HepG2 (cell line): ENCODE measurements at regions not wholly inside any gene's neighbourhood (a gene's known extent, or its start where the extent isn't known, plus 50 kb on each side); places are given as distances from the start of the nearest gene placed in this dataset.

ENCODE experiments used
- ATAC-seq: fragments of 200-7000 bp; cut with Tn5 transposase; 3 replicates; pipeline ENCODE4 v1.9.1; 2020; ENCODE audit warnings: mild to moderate bottlenecking, moderate library complexity
- BruUV-seq: library from RNA; stranded (reverse); fragments of 400-500 nt; replicated peaks from 2 replicates; lab custom pipeline; 2021; lab: Mats Ljungman, UMichigan
- CTCF ChIA-PET: fragments of 300-600 bp; formaldehyde crosslinking; extraction: SDS; loops from one replicate; lab custom pipeline; 2021; ENCODE audit warnings: low total read pairs, inconsistent platforms, low intra/inter-chr PET ratio; lab: Yijun Ruan, JAX
- POLR2A ChIA-PET: fragments of 350-600 bp; sonication (Branson Sonifier 250); formaldehyde crosslinking; loops from one replicate; lab custom pipeline; 2020; ENCODE audit warnings: antibody characterized with exemption, inconsistent platforms; lab: Yijun Ruan, JAX
- DNase-seq: peaks from one replicate; pipeline ENCODE4 v3.0.0-alpha.2; 2015; ENCODE audit warnings: low spot score
- FAIRE-seq: peaks from 3 replicates; lab custom pipeline; 2011; peaks lifted over from hg19 to GRCh38; lab: Jason Lieb, UNC
- H2AFZ ChIP-seq: one replicate; pipeline ENCODE4 v1.6.1; 2011; ENCODE audit warnings: low read length, inconsistent platforms
- H3K27ac ChIP-seq: fragments of 300-600 bp; 3 replicates; pipeline ENCODE4 v1.8.0; 2011; ENCODE audit warnings: mixed run types, mild to moderate bottlenecking, mixed read lengths, low read length, inconsistent platforms; ENCODE audit not compliant: insufficient read depth; ENCODE audit errors: extremely low read length
- H3K27me3 ChIP-seq, 2 experiments: fragments of 200-600 bp in 1 of 2; 2 replicates in 1 of 2; 3 replicates in 1 of 2; pipeline versions ENCODE4 v1.6.0 to v1.8.0; 2011; ENCODE audit warnings: low read length in 2 of 2, mild to moderate bottlenecking in 2 of 2, moderate library complexity in 2 of 2, inconsistent platforms in 1 of 2; ENCODE audit not compliant: insufficient read depth in 2 of 2, control insufficient read depth in 1 of 2
- H3K36me3 ChIP-seq, 2 experiments: fragments of 200-600 bp in 1 of 2; replicated peaks in 1 of 2; 2 replicates in 1 of 2; 3 replicates in 1 of 2; pipeline versions ENCODE4 v1.5.1 to v1.8.0; 2011; ENCODE audit warnings: low read length in 2 of 2, inconsistent platforms in 1 of 2; ENCODE audit not compliant: insufficient read depth in 2 of 2, control insufficient read depth in 1 of 2
- H3K4me1 ChIP-seq: 2 replicates; pipeline ENCODE4 v1.5.1; 2012; ENCODE audit warnings: low read length, inconsistent platforms; ENCODE audit not compliant: insufficient read depth
- H3K4me2 ChIP-seq: 2 replicates; pipeline ENCODE4 v1.6.0; 2011; ENCODE audit warnings: low read depth, low read length, inconsistent platforms
- H3K4me3 ChIP-seq, 3 experiments: fragments of 200-600 bp in 1 of 3; sonication (generic), shearing (Covaris generic) in 1 of 3; replicated peaks in 1 of 3; 2 replicates each; pipeline ENCODE4 v1.5.1; 2011 to 2016; ENCODE audit warnings: low read length in 3 of 3, inconsistent platforms in 2 of 3, low read depth in 2 of 3, mild to moderate bottlenecking in 2 of 3, control low read depth in 1 of 3, mixed read lengths in 1 of 3; ENCODE audit not compliant: insufficient read depth in 1 of 3
- H3K79me2 ChIP-seq: one replicate; pipeline ENCODE4 v1.6.1; 2011; ENCODE audit warnings: low read length, inconsistent platforms; ENCODE audit not compliant: insufficient read depth
- H3K9ac ChIP-seq: 2 replicates; pipeline ENCODE4 v1.6.0; 2011; ENCODE audit warnings: mild to moderate bottlenecking, low read depth, low read length, inconsistent platforms; ENCODE audit not compliant: insufficient read depth
- H3K9me3 ChIP-seq: 2 replicates; pipeline ENCODE4 v1.5.1; 2012; ENCODE audit warnings: mild to moderate bottlenecking, low read length
- H4K20me1 ChIP-seq: 2 replicates; pipeline ENCODE4 v1.6.0; 2011; ENCODE audit warnings: inconsistent platforms, mild to moderate bottlenecking, low read length, moderate library complexity; ENCODE audit not compliant: insufficient read depth
- ELF4 ChIP-seq: sonication (generic); formaldehyde crosslinking; IDR thresholded peaks from 2 replicates; pipeline ENCODE4 v1.5.0; 2020; ENCODE audit warnings: missing genetic modification reagents, mild to moderate bottlenecking, moderate library complexity, borderline replicate concordance
- FOXA3 ChIP-seq: IDR thresholded peaks from 2 replicates; pipeline ENCODE4 v1.6.1; 2016; ENCODE audit warnings: missing genetic modification reagents, missing compliant biosample characterization
- FOXK1 ChIP-seq: sonication (generic); formaldehyde crosslinking; IDR thresholded peaks from 2 replicates; pipeline ENCODE4 v1.4.0; 2020; ENCODE audit warnings: low read depth, missing genetic modification reagents, borderline replicate concordance
- NFE2 ChIP-seq: sonication (generic); formaldehyde crosslinking; IDR thresholded peaks from 2 replicates; pipeline ENCODE4 v1.4.0; 2020; ENCODE audit warnings: missing genetic modification reagents
- PAF1 ChIP-seq: IDR thresholded peaks from 2 replicates; pipeline ENCODE4 v1.6.1; 2016; ENCODE audit warnings: missing genetic modification reagents, missing compliant biosample characterization
- ZNF317 ChIP-seq: sonication (generic); formaldehyde crosslinking; IDR thresholded peaks from 2 replicates; pipeline ENCODE4 v1.5.0; 2020; ENCODE audit warnings: mild to moderate bottlenecking, missing genetic modification reagents
- ZNF367 ChIP-seq: sonication (generic); formaldehyde crosslinking; IDR thresholded peaks from 2 replicates; pipeline ENCODE4 v1.4.0; 2020; ENCODE audit warnings: missing genetic modification reagents, borderline replicate concordance
- ZNF549 ChIP-seq: sonication (generic); formaldehyde crosslinking; IDR thresholded peaks from 2 replicates; pipeline ENCODE4 v1.5.0; 2020; ENCODE audit warnings: missing genetic modification reagents
- ZNF709 ChIP-seq: sonication (generic); formaldehyde crosslinking; IDR thresholded peaks from 2 replicates; pipeline ENCODE4 v1.5.0; 2020; ENCODE audit warnings: mild to moderate bottlenecking, missing genetic modification reagents
- ZNF773 ChIP-seq: sonication (generic); formaldehyde crosslinking; IDR thresholded peaks from 2 replicates; pipeline ENCODE4 v1.4.0; 2020; ENCODE audit warnings: missing genetic modification reagents, borderline replicate concordance
- WGBS: methylation state at CpG from one replicate; pipeline ENCODE4 v1.1.6; 2017; ENCODE audit warnings: low lambda C conversion rate; 5-methylcytosine and 5-hydroxymethylcytosine counted together
- in situ Hi-C: cut with HindIII; loops from 2 replicates; pipeline ENCODE4 v1.10.0; 2017; ENCODE audit warnings: low pct_unique_long_range_greater_than_20kb; ENCODE audit not compliant: extremely low pct_ligation_motif_present
- intact Hi-C: fragments of 100-400 bp; cut with micrococcal nuclease; formaldehyde crosslinking; loops from one replicate; pipeline ENCODE4 v1.10.0; 2022; ENCODE audit not compliant: unreplicated experiment
- TF ChIP-seq, protein P1 (sequence below): sonication (generic); formaldehyde crosslinking; IDR thresholded peaks from 2 replicates; pipeline ENCODE4 v1.8.0; 2022; ENCODE audit warnings: missing genetic modification reagents, mild to moderate bottlenecking, inconsistent platforms, borderline replicate concordance
- TF ChIP-seq, protein P2 (sequence below): sonication (generic); formaldehyde crosslinking; IDR thresholded peaks from 2 replicates; pipeline ENCODE4 v1.4.0; 2020; ENCODE audit warnings: low read depth, missing genetic modification reagents

DNA sequence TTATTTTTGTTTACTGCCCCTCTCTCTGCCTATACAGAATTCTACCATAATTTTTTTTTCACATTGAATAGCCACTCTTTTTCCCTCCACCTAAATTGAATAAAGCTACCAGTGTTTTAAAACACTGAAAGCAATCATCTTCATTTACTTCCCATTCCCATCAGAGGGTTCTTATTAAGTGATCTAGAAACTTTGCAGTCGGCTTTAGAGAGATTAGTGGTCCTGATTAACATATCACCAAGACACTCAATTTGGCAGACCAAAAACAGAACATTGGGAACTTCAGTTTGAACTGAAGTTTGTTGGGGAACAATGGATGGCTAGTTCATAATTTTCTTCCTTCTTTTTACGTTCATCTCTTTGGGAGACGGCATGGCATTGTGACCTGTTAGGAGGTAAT lies 249.5 kb downstream of the CBLN4 start:
- CTCF ChIA-PET, result no interaction called here
- FAIRE-seq, result no peak
- BruUV-seq, result no TSS peak
- Histone ChIP-seq H4K20me1 (no peaks in the 10 kb centered on the region), H3K79me2 (no peaks in the 10 kb centered on the region), H3K9ac (no peak overlapping the region), H3K36me3 (no peaks in the 10 kb centered on the region), H3K27ac (no peak overlapping the region), H3K4me2 (no peak overlapping the region), H3K9me3 (peaks cover 87% of the 10 kb centered on the region), H3K27me3 (no peaks in the 10 kb centered on the region), H3K4me3 (no peak overlapping the region), H3K4me1 (no peaks in the 10 kb centered on the region), H2AFZ (no peak overlapping the region)
- TF ChIP-seq ZNF367 (CRISPR knock-in tag) (no peak), ZNF549 (CRISPR knock-in tag) (no peak), NFE2 (CRISPR knock-in tag) (no peak)
- TF ChIP-seq, protein P1, sequence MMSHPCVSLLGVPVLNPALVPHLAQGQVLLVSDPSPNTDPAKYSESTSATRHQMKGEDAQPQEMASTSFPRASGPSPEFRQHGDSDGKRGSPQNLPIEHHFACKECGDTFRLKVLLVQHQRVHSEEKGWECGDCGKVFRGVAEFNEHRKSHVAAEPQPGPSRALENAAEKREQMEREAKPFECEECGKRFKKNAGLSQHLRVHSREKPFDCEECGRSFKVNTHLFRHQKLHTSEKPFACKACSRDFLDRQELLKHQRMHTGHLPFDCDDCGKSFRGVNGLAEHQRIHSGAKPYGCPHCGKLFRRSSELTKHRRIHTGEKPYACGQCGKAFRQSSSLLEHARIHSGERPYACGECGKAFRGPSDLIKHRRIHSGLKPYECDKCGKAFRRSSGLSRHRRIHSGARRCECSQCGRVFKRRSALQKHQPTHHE (CRISPR knock-in tag), result no peak
- intact Hi-C loops, result no loop called here
- POLR2A ChIA-PET, result no interaction called here
- 1% methylated on average over 3 of the region's 3 CpGs for WGBS
- ATAC-seq, result no peak
- no peak for DNase-seq
- in situ Hi-C loops, result loop anchor here (10.0 kb wide), 1 partner anchor 59 kb away; no protein-coding TSS in a partner anchor

DNA sequence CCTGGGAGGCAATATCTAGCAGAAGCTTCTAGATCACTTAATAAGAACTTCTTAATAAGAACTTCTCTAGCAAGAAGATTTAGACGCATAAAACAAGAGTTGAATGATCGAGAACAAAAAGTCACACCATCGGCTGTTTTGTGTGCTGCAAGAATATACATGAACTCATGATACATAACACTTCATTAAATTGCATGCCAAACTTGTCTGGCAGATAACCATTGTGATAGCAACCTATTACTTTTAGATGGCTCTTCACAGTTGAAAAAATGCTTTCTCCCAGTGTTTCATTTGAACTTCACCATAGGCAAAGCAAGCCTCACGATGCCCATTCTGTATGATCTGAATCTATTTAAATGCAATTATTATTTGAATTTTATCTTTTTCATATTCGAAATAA lies 249.9 kb downstream of the CBLN4 start:
- no peaks in the 10 kb centered on the region for H3K27me3 ChIP-seq
- no peaks in the 10 kb centered on the region for H3K36me3 ChIP-seq
- ATAC-seq (no peak), DNase-seq (no peak), FAIRE-seq (no peak)
- H3K9me3 ChIP-seq, result peaks cover 87% of the 10 kb centered on the region
- no peaks in the 10 kb centered on the region for H4K20me1 ChIP-seq
- in situ Hi-C loops, result loop anchor here (10.0 kb wide), 1 partner anchor 59 kb away; no protein-coding TSS in a partner anchor
- 17% methylated on average over 5 of the region's 5 CpGs for WGBS
- no peak overlapping the region for H3K27ac ChIP-seq
- no TSS peak for BruUV-seq
- ChIA-PET CTCF (no interaction called here), POLR2A (no interaction called here)
- H3K4me2 ChIP-seq, result no peak overlapping the region
- intact Hi-C loops, result no loop called here
- H3K9ac ChIP-seq, result no peak overlapping the region
- no peaks in the 10 kb centered on the region for H3K4me1 ChIP-seq
- no peaks in the 10 kb centered on the region for H3K79me2 ChIP-seq
- no peak overlapping the region for H3K4me3 ChIP-seq
- H2AFZ ChIP-seq, result no peak overlapping the region
- TF ChIP-seq PAF1 (no peak), ZNF773 (no peak), ZNF709 (no peak), ELF4 (CRISPR knock-in tag) (no peak), FOXK1 (CRISPR knock-in tag) (no peak), ZNF317 (CRISPR knock-in tag) (no peak), FOXA3 (no peak)
- TF ChIP-seq, protein P2, sequence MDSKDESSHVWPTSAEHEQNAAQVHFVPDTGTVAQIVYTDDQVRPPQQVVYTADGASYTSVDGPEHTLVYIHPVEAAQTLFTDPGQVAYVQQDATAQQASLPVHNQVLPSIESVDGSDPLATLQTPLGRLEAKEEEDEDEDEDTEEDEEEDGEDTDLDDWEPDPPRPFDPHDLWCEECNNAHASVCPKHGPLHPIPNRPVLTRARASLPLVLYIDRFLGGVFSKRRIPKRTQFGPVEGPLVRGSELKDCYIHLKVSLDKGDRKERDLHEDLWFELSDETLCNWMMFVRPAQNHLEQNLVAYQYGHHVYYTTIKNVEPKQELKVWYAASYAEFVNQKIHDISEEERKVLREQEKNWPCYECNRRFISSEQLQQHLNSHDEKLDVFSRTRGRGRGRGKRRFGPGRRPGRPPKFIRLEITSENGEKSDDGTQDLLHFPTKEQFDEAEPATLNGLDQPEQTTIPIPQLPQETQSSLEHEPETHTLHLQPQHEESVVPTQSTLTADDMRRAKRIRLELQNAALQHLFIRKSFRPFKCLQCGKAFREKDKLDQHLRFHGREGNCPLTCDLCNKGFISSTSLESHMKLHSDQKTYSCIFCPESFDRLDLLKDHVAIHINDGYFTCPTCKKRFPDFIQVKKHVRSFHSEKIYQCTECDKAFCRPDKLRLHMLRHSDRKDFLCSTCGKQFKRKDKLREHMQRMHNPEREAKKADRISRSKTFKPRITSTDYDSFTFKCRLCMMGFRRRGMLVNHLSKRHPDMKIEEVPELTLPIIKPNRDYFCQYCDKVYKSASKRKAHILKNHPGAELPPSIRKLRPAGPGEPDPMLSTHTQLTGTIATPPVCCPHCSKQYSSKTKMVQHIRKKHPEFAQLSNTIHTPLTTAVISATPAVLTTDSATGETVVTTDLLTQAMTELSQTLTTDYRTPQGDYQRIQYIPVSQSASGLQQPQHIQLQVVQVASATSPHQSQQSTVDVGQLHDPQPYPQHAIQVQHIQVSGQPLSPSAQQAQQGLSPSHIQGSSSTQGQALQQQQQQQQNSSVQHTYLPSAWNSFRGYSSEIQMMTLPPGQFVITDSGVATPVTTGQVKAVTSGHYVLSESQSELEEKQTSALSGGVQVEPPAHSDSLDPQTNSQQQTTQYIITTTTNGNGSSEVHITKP (CRISPR knock-in tag), result no peak
